Heart left ventricle (tissue), 13 donors: ENCODE measurements at regions not wholly inside any gene's neighbourhood (a gene's known extent, or its start where the extent isn't known, plus 50 kb on each side); places are given as distances from the start of the nearest gene placed in this dataset.

Experiments used
- CTCF ChIP-seq, 12 donors: fragments of 200-600 bp; sonication (generic) in 4 of 12; IDR thresholded peaks; one replicate each; pipeline versions ENCODE4 v1.5.0 to v1.8.0; 2018 to 2022; ENCODE audit warnings: antibody characterized with exemption in 12 of 12, mild to moderate bottlenecking in 5 of 12
- POLR2A ChIP-seq, 2 donors: fragments of 450-650 bp; IDR thresholded peaks; one replicate each; pipeline ENCODE4 v1.6.1; 2017; ENCODE audit warnings: antibody characterized with exemption in 2 of 2, mild to moderate bottlenecking in 2 of 2, moderate library complexity in 2 of 2
- donor health status: ischemic (EF 13 %, LVEDD 7.1; RV severe dilation, severe dysfunction).
- donor health status: DM: no; HTN: yes; CAD: no.
- donor health status: DM: no; HTN: no; CAD: no.
- donor health status: ischemic (EF 25% LVEDD 6.9; RV normal size, moderate dysfunction).
- donor health status: ischemic (EF 25% LVEDD 5.7; RV mildly dilated, moderate dysfunction).
- donor health status: ischemic (EF 35%, LVEDD 5.7; RV mildly dilated, moderate dysfunction).
- donor health status: nonischemic (EF 11% LVEDD 7.7; RV severe dilation, severe dysfunction).
- donor health status: DM: yes; HTN: yes; CAD: no.
- donor health status: PGD.
- donor health status: ischemic (EF 29% LVEDD 5.4; RV normal size, mild dysfunction).
- donor health status: nonischemic (EF 23%, LVEDD 6.1; RV moderate dilation, normal function).

DNA sequence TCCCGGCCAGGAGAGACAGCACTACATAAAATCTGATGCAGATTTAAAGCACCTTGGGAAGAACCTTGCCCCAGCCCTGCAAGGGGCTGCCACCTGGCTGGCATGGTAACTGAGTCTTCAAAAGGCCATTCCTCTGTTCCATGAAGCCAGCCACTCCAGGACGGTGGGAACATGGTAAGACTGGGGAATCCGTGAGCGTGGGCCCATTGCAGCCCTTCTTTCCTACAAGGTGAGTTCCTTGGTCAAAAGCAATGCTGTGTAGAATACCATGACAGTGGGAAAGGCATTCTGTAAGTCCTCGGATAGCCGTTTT lies 121.3 kb downstream of the SOX1 start:
- no peak for TF ChIP-seq POLR2A (IDR thresholded peaks at IDR 0.05)
- TF ChIP-seq CTCF (IDR thresholded peaks at IDR 0.05), result no peak
